Neuronal stem cell (in vitro differentiated cells): ENCODE measurements at regions not wholly inside any gene's neighbourhood (a gene's known extent, or its start where the extent isn't known, plus 50 kb on each side); places are given as distances from the start of the nearest gene placed in this dataset.
"Not testable (repeated sequence)": the region's sequence is repeated elsewhere in the genome, so short reads cannot be mapped to it uniquely, and the experiment has no call there.

Source experiments
- DNase-seq: peaks from one replicate; pipeline ENCODE4 v3.0.0-alpha.2; 2013; ENCODE audit warnings: low spot score
- H2AFZ ChIP-seq: one replicate; pipeline ENCODE4 v1.6.1; 2013; ENCODE audit warnings: mild to moderate bottlenecking, low read length, inconsistent platforms
- H2AK5ac ChIP-seq: 2 replicates; pipeline ENCODE4 v1.6.1; 2013; ENCODE audit warnings: low read depth, mild to moderate bottlenecking, inconsistent platforms, low read length, moderate library complexity, mixed read lengths
- H2BK120ac ChIP-seq: 2 replicates; pipeline ENCODE4 v1.6.1; 2013; ENCODE audit warnings: low read depth, mild to moderate bottlenecking, inconsistent platforms, low read length, moderate library complexity, mixed read lengths
- H2BK12ac ChIP-seq: one replicate; pipeline ENCODE4 v1.6.1; 2013; ENCODE audit warnings: low read length, inconsistent platforms
- H2BK15ac ChIP-seq: 2 replicates; pipeline ENCODE4 v1.6.1; 2013; ENCODE audit warnings: mild to moderate bottlenecking, low read length, inconsistent platforms, mixed read lengths
- H2BK5ac ChIP-seq: one replicate; pipeline ENCODE4 v1.6.1; 2013; ENCODE audit warnings: inconsistent platforms, mild to moderate bottlenecking, low read length, moderate library complexity
- H3K14ac ChIP-seq: one replicate; pipeline ENCODE4 v1.6.1; 2013; ENCODE audit warnings: low read length, inconsistent platforms
- H3K18ac ChIP-seq: 2 replicates; pipeline ENCODE4 v1.6.1; 2013; ENCODE audit warnings: low read length, inconsistent platforms
- H3K23ac ChIP-seq: 2 replicates; pipeline ENCODE4 v1.6.1; 2013; ENCODE audit warnings: low read depth, mild to moderate bottlenecking, mixed read lengths, low read length, inconsistent platforms; ENCODE audit not compliant: poor library complexity
- H3K27ac ChIP-seq: replicated peaks from 3 replicates; pipeline ENCODE4 v1.5.1; 2013; ENCODE audit warnings: low read length, inconsistent platforms
- H3K27me3 ChIP-seq, 3 experiments: 2 replicates each; pipeline ENCODE4 v1.6.1; 2013; ENCODE audit warnings: low read length in 3 of 3, mild to moderate bottlenecking in 2 of 3, inconsistent platforms in 1 of 3, low read depth in 1 of 3, mixed read lengths in 1 of 3, moderate library complexity in 1 of 3; ENCODE audit not compliant: control insufficient read depth in 3 of 3, insufficient read depth in 3 of 3
- H3K36me3 ChIP-seq, 2 donors: replicated peaks in 1 of 2; 2 replicates each; pipeline ENCODE4 v1.6.1; 2013; ENCODE audit warnings: low read length in 2 of 2; ENCODE audit not compliant: control insufficient read depth in 2 of 2, insufficient read depth in 2 of 2
- H3K4ac ChIP-seq: 2 replicates; pipeline ENCODE4 v1.6.1; 2013; ENCODE audit warnings: inconsistent platforms, mild to moderate bottlenecking, low read length, moderate library complexity
- H3K4me1 ChIP-seq, 2 donors: 1 replicate in 1 of 2; 2 replicates in 1 of 2; pipeline ENCODE4 v1.6.1; 2013; ENCODE audit warnings: low read length in 2 of 2, low read depth in 1 of 2; ENCODE audit not compliant: control insufficient read depth in 2 of 2, insufficient read depth in 1 of 2
- H3K4me2 ChIP-seq: one replicate; pipeline ENCODE4 v1.6.1; 2013; ENCODE audit warnings: mild to moderate bottlenecking, low read length, inconsistent platforms; ENCODE audit not compliant: insufficient read depth, poor library complexity, severe bottlenecking
- H3K4me3 ChIP-seq, 2 donors: 2 replicates each; pipeline ENCODE4 v1.5.1; 2013; ENCODE audit warnings: low read length in 2 of 2, mild to moderate bottlenecking in 2 of 2, inconsistent platforms in 1 of 2, moderate library complexity in 1 of 2
- H3K79me1 ChIP-seq: one replicate; pipeline ENCODE4 v1.6.1; 2013; ENCODE audit warnings: low read depth, mild to moderate bottlenecking, inconsistent platforms, low read length, moderate library complexity
- H3K9ac ChIP-seq: one replicate; pipeline ENCODE4 v1.6.1; 2013; ENCODE audit warnings: mild to moderate bottlenecking, low read depth, low read length, inconsistent platforms; ENCODE audit not compliant: poor library complexity
- H3K9me3 ChIP-seq, 2 donors: replicated peaks in 1 of 2; 2 replicates each; pipeline versions ENCODE3 to v1.6.1; 2013; ENCODE audit warnings: low read length in 2 of 2, mild to moderate bottlenecking in 2 of 2, inconsistent platforms in 1 of 2, low read depth in 1 of 2, mixed read lengths in 1 of 2, moderate library complexity in 1 of 2; ENCODE audit not compliant: control insufficient read depth in 2 of 2, insufficient read depth in 1 of 2
- H4K8ac ChIP-seq: one replicate; pipeline ENCODE4 v1.6.1; 2013; ENCODE audit warnings: low read depth, mild to moderate bottlenecking, inconsistent platforms, low read length, moderate library complexity
- H4K91ac ChIP-seq: one replicate; pipeline ENCODE4 v1.6.1; 2013; ENCODE audit warnings: low read length, low read depth, mild to moderate bottlenecking, inconsistent platforms; ENCODE audit not compliant: poor library complexity
- WGBS, 2 donors: extraction: QIAGEN DNeasy Blood & Tissue Kit; methylation state at CpG; one replicate each; pipeline ENCODE4 v1.1.7; 2013; ENCODE audit warnings: missing lambda C conversion rate in 2 of 2, mixed read lengths in 1 of 2; ENCODE audit not compliant: insufficient read length in 2 of 2, insufficient replicate concordance in 1 of 2; ENCODE audit errors: extremely low coverage in 2 of 2; 5-methylcytosine and 5-hydroxymethylcytosine counted together

DNA sequence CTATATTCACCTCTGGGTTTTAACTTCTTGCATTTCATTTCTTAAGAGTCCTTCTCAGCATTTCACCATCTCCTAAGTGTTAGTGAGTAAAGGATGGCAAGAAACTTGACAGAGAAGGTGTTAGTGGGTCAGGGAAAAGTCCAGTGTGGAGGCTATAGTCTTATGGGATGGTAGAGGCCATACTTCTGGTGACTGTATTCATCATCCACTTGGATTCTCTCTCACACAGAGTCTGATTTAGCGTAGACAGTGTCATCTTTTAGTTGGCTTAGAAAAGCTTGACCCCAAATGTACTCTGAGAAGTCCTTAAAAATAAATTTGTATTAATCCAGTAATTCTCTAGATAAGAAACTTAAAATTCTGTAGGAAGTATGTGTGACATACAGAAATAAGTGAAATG is 232.4 kb upstream of the FBXO33 start:
- no peak for DNase-seq
- Histone ChIP-seq H3K27ac (no peak overlapping the region), H3K4me1 (no peaks in the 10 kb centered on the region), H3K4ac (no peak overlapping the region), H3K79me1 (no peaks in the 10 kb centered on the region), H3K23ac (no peak overlapping the region), H2BK120ac (no peak overlapping the region), H2AFZ (no peak overlapping the region), H2BK15ac (no peak overlapping the region), H3K4me2 (no peak overlapping the region), H3K18ac (no peak overlapping the region), H2AK5ac (no peak overlapping the region), H3K36me3 (no peaks in the 10 kb centered on the region), H3K14ac (no peak overlapping the region), H3K9me3 (no peaks in the 10 kb centered on the region), H2BK12ac (no peak overlapping the region), H3K4me3 (no peak overlapping the region), H3K27me3 (no peaks in the 10 kb centered on the region), H2BK5ac (no peak overlapping the region), H4K91ac (no peak overlapping the region), H3K9ac (no peak overlapping the region), H4K8ac (no peak overlapping the region)
- no CpG with 5 or more reads among the region's 1 CpG for WGBS, 2 donors

DNA sequence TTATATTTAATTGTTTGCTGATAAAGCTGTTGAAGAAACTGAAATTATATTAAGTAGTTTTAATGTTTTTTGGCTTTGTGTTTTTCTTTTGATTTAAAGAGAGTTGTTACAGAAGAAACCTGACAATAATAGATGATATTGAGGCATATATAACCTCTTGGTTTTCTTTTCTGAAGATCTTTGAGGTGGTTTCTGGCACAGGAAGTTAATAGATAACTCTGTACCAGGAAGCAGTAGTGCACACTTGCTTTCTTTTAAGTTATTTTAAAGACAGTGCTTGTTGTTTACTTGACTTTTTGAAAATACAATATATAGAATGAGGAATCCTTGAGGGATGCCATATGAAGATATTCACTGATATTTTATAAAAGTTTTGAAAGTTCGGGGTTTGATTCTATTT is 209.0 kb upstream of the FBXO33 start:
- Histone ChIP-seq H3K4ac (no peak overlapping the region), H3K79me1 (no peaks in the 10 kb centered on the region), H2BK12ac (no peak overlapping the region), H4K91ac (no peak overlapping the region), H2AK5ac (no peak overlapping the region), H3K4me2 (no peak overlapping the region), H2BK5ac (no peak overlapping the region), H4K8ac (no peak overlapping the region), H3K9me3 (no peaks in the 10 kb centered on the region), H2BK15ac (no peak overlapping the region), H3K18ac (no peak overlapping the region), H3K9ac (no peak overlapping the region), H3K4me3 (no peak overlapping the region), H2AFZ (no peak overlapping the region), H2BK120ac (no peak overlapping the region), H3K4me1 (no peaks in the 10 kb centered on the region), H3K23ac (no peak overlapping the region), H3K36me3 (no peaks in the 10 kb centered on the region), H3K27me3 (no peaks in the 10 kb centered on the region), H3K14ac (no peak overlapping the region), H3K27ac (no peak overlapping the region)
- WGBS, 2 donors: no CpG with 5 or more reads among the region's 1 CpG
- DNase-seq: no peak

DNA sequence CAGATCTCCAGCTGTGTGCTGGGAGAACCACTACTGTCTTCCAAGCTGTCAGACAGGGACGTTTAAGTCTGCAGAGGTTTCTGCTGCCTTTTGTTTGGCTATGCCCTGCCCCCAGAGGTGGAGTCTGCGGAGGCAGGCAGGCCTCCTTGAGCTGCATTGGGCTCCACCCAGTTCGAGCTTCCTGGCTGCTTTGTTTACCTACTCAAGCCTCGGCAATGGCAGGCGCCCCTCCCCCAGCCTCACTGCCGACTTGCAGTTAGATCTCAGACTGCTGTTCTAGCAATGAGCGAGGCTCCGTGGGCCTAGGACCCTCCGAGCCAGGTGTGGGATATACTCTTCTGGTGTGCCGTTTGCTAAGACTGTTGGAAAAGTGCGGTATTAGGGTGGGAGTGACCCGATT is 206.8 kb upstream of the FBXO33 start:
- not testable (repeated sequence) for H3K4me3 ChIP-seq, H3K27me3 ChIP-seq, H3K14ac ChIP-seq, H2BK15ac ChIP-seq, H3K18ac ChIP-seq, H2BK120ac ChIP-seq, H4K8ac ChIP-seq, H3K9ac ChIP-seq, H3K79me1 ChIP-seq, H3K4me2 ChIP-seq, H3K36me3 ChIP-seq, H3K4me1 ChIP-seq, H3K9me3 ChIP-seq, DNase-seq, H4K91ac ChIP-seq, H3K4ac ChIP-seq, H2BK12ac ChIP-seq, H2BK5ac ChIP-seq, H3K23ac ChIP-seq, H3K27ac ChIP-seq, H2AK5ac ChIP-seq
- WGBS, 2 donors: no CpG with 5 or more reads among the region's 12 CpGs
- peak overlapping the region; percentile 59 for H2AFZ ChIP-seq

DNA sequence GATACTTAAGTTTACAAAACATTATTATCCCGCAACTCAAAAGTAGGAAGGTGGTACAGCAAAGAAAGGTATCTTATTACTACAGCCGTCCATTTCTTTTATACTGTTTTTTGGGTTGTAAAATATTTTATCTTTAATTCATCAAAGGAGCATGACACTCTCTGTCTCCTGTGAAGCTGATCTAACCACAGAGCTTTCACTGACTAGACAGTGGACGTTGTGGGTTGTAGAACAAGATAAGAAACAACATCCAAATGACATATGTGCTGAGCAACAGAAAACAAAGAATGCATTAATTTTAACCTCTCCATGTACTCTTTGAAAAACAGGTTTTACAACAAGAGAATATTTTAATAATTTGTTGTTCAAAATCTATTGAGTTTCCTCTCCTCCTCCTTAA is 195.9 kb upstream of the FBXO33 start:
- Histone ChIP-seq H3K9ac (no peak overlapping the region), H3K27me3 (no peaks in the 10 kb centered on the region), H2AFZ (no peak overlapping the region), H3K79me1 (no peaks in the 10 kb centered on the region), H3K9me3 (no peaks in the 10 kb centered on the region), H2BK15ac (no peak overlapping the region), H3K36me3 (no peaks in the 10 kb centered on the region), H3K4ac (no peak overlapping the region), H3K18ac (no peak overlapping the region), H2AK5ac (no peak overlapping the region), H3K23ac (no peak overlapping the region), H2BK12ac (no peak overlapping the region), H3K27ac (no peak overlapping the region), H4K91ac (no peak overlapping the region), H2BK5ac (no peak overlapping the region), H4K8ac (no peak overlapping the region), H3K4me3 (no peak overlapping the region), H3K4me1 (no peaks in the 10 kb centered on the region), H3K14ac (no peak overlapping the region), H3K4me2 (no peak overlapping the region), H2BK120ac (no peak overlapping the region)
- no CpG with 5 or more reads among the region's 3 CpGs for WGBS, 2 donors
- no peak for DNase-seq
